ENCODE measurements at regions not wholly inside any gene's neighbourhood (a gene's known extent, or its start where the extent isn't known, plus 50 kb on each side); places are given as distances from the start of the nearest gene placed in this dataset.
"Not testable (repeated sequence)": the region's sequence is repeated elsewhere in the genome, so short reads cannot be mapped to it uniquely, and the experiment has no call there.

DNA sequence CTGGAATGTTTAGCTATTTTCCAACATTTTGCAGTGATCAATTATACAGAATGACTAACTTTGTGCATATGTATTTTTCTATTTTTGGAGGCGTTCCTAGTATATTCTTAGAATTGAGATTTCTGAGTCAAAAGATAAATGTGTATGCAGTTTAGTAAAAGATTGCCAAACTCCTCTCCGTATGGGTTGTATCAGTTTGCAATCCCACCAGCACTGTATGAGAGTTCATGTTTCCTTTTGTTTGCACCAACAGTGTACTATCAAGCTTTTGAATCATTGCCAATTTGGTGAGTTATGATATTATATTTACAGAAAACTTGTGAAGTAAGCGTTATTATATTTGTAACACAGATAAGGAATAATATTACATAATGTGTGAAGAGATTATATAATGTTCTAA lies 658.7 kb downstream of the JRKL start:
- no peak for DNase-seq

DNA sequence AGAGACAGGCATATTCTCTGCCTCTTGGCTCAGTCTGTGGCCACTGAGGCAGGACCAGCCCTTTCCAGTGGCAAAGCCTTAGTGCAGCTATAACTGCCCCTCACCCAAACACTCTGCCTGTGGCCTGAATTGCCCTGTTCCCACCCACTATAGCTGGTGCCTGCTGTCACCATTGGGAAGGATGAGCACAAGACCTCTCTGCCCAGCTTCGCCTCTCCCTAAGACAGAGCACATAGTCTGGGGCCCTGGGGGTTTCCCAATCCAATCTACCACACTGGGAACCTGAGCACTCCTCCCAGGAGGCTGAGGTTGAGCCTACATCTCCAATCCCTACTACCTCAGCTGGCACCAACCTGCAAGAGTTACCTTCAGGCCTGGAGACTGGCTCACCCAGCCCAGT lies 670.4 kb downstream of the JRKL start:
- no peak for DNase-seq

DNA sequence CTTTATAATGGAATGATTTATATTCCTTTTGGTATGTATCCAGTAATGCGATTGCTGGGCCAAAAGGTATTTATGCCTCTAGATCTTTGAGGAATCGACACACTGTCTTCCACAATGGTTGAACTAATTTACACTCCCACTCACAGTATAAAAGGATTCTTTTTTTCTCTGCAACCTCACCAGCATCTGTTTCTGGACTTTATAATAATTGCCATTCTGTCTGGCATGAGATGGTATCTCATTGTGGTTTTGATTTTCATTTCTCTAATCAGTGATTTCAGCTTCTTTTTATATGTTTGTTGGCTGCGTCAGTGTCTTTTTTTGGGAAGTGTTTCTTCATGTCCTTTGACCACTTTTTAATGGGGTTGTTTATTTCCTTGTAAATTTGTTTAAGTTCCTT lies 679.3 kb downstream of the JRKL start:
- DNase-seq, result no peak

DNA sequence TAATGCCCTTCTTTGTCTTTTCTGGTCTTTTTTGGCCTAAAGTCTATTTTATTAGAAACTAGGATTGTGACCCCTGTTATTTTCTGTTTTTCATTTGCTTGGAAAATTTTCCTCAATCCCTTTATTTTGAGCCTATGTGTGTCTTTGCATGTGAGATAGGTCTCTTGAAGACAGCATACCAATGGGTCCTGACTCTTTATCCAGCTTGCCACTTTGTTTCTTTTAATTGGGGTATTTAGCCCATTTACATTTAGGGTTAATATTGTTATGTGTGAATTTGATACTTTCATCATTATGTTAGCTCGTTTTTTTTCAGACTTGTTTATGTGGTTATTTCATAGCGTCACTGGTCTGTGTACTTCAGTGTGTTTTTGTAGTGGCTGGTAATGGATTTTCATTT lies 682.6 kb downstream of the JRKL start:
- DNase-seq, result no peak

DNA sequence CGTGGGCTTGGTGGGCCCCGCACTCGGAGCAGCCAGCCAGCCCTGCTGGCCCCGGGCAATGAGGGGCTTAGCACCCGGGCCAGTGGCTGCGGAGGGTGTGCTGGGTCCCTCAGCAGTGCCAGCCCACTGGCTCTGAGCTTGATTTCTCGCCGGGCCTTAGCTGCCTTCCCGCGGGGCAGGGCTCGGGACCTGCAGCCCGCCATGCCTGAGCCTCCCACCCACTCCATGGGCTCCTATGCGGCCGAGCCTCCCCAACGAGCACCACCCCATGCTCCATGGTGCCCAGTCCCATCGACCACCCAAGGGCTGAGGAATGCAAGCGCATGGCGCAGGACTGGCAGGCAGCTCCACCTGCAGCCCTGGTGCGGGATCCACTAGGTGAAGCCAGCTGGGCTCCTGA lies 686.9 kb downstream of the JRKL start:
- DNase-seq, result not testable (repeated sequence)

DNA sequence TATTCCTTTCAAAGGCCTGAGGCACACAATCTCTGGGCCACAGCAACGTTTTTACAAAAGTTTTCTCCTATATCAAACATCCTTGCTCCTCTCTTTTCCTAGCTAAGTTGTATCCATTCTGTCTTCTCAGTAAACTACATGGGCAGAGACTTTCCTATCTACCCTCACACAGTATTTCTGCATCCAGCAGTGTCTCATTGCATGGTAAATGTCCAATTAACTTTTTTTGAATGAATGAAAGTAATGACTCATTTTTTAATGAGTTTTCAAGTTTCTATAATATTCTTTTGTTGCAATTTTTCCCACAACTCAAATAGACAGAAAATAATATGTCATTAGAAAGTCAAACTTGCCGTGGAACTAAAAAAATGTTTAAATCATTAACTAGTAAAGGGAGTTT lies 688.6 kb downstream of the JRKL start:
- no peak for DNase-seq

DNA sequence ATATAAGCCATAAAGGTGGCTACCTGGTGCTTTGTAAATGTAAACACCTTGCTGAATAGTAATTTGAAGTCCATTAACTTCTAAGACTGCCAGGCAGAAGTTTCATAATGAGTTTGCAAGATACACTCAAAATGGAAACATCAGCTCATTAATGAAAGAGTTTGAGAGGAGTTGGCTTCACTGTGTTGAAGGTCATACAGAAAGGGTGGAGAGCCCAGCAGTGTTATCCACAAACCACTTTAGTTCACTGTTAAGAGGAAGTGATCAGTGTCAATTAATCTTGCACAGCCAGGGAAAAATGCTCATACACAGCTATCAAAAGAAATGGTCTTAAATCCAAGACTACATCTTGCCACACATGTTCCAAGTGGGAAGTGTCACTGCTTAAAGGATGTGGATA lies 689.4 kb downstream of the JRKL start:
- no peak for DNase-seq

DNA sequence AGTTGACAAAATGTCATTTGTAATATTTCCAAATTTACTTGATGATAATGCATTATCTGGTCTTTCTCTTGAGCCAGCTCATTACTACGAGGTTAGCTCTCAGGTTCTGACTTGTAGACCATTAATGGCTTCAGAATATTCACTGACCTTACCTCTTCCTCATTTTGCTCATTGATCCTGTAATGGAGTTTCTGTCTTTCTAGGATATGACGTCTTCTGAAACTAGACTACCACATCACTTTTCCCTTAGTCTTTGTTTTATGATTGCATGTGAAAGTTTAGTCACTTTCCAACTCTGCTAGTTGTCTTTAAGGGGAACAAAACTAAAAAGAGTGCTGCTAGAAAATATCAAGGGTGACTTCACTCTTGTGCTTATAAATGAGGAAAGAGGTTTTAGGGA lies 697.6 kb downstream of the JRKL start:
- DNase-seq, result no peak

DNA sequence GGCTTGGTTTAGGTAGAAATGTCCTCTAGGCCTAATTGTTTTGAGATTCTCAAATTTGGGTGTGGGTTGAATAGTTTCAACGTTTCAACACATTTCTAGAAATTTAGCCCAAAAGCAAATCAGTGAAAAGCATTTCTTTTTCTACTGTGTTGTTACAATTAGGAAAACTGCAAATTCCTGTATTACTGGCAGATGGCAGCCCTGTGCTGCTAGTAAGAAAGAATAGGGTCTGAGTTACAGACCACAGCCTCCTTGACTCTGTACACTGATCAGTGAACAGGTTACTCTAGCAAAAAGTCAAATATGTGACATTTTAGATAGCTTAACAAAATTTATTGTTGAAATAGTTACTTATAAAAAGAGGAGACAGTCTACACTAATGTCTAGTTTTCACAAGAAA lies 703.0 kb downstream of the JRKL start:
- DNase-seq, result no peak

DNA sequence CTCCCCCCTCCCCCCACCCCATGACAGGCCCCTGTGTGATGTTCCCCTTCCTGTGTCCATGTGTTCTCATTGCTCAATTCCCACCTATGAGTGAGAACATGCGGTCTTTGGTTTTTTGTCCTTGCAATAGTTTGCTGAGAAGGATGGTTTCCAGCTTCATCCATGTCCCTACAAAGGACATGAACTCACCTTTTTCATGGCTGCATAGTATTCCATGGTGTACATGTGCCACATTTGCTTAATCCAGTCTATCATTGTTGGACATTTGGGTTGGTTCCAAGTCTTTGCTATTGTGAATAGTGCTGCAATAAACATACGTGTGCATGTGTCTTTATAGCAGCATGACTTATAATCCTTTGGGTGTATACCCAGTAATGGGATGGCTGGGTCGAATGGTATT lies 712.4 kb downstream of the JRKL start:
- not testable (repeated sequence) for DNase-seq

DNA sequence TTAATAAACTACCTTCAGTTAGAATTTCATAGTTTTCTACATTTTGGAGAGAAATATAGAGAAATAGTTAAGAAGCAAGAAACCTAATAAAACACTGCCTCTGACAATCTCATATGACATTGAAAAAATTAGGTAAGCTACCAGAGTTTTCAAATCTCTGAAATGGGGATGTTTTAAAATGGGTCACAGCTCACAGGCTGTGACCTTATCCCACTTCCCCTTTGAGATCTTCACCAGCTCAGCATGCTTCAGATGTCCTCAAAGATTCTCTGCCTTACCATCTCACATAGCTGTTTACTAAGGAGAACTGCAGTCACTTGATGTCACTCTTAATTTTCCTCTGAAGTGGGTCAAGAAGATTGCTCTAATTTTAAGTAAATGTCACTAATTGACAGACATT lies 717.8 kb downstream of the JRKL start:
- DNase-seq, result no peak

DNA sequence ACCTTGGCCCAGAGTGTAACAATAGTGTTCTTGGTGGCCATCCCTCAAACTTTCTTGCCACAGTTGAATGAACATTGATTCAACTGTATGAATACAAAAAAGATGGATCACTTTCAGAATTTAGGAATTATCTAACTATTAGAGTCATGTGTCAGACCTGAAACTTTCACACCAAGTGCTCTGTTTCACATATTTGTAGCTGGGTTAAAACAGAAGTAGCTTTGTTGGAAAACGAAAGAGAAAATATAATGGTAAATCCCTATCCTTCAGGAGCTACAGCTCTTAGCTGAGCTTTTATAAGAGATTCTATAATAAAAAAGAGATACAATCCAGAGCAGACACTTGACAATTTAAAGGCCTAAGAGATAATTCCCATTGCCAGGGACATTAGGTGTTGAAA lies 719.3 kb downstream of the JRKL start:
- DNase-seq, result no peak

DNA sequence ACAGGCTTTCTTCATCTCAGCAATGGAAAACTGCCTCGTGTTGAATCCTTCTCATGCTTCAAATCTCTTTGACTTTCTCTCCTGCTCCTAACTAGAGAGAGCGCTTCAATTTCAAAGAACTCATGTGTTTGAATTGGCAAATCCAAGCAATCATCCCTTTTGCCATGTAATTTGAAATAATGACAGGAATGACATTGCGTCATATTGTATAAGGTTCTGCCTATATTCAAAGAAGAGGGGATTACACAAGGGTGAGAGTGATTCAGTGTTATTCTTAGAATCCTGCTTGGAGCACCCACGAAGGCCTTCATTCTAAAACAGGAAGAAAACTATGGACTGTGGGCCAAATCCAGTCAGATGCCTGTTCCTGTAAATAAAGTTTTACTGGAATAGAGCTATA lies 720.6 kb downstream of the JRKL start:
- DNase-seq, result no peak

DNA sequence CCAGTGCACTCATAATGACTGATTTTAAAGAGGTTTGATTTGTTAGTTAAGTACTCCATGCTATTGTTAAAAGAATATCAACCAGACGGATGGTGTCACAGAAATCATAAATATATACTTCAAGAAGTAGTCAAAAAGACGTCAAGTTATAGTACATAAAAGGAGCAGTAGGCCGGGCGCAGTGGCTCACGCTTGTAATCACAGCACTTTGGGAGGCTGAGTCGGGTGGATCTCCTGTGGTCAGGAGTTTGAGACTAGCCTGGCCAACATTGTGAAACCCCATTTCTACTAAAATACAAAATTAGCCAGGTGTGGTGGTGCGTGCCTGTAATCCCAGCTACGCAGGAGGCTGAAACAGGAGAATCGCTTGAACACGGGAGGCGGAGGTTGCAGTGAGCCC lies 721.7 kb downstream of the JRKL start:
- no peak for DNase-seq

DNA sequence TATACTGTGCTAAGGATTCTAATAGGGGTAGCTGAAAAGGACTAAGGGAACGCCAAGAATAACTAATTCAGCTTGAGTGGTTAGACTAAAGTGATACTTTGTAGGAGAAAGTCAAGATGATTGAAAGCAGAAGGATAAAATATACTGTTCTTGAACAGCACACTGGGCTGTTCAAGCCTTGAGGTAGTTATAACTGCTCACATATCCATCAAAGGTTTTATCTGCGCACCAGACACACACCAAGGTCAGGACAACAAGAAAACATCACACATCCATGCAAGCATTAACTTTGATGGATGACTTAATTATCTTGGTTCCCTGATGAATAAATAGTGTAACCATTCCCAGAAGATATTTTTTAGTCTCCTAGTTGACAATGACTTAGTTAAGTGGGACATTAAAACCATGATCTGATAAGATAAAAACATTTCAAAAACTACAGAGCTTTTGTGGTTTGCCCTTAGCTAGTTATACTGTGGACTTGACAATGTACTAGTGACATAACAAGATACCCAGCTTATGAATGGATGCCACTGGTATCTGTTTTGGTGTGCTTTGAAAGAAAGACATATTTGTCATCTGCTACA lies 728.9 kb downstream of the JRKL start:
- no peak for DNase-seq

DNA sequence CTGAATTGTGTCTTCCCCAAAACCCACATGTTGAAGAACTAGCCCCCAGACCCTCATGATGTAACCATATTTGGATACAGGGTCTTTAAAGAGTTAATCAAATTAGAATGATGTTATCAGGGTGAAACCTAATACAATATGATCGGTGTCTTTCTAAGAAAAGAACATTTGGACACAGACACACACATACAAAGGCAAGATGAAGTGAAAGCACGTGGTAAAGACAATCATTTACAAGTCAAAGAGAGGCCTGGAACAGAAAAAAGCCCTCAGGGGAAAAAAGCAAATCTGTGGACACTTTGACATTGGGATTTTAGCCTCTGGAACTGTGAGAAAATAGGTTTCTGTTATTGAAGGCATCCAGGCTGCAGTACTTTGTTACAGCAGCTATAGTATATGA lies 733.4 kb downstream of the JRKL start:
- no peak for DNase-seq

DNA sequence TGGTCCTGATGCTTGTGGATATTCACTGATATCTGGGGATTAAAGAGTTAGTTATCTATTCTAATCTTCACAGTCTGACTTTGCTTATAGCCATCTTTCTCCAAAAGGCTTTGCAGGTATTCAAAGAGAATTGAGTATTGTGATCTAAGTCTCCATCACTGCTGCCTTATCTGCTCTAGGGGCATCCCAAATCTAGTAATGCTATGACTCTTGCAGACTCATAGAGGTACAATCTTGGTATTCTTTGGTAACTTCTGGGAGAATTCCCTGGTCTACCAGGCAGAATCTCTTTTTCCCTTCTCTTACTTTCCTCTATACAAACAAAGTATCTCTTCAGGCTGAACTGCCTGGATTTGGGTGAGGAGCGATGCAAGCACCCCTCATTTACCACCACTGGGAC lies 746.3 kb downstream of the JRKL start:
- DNase-seq, result no peak

DNA sequence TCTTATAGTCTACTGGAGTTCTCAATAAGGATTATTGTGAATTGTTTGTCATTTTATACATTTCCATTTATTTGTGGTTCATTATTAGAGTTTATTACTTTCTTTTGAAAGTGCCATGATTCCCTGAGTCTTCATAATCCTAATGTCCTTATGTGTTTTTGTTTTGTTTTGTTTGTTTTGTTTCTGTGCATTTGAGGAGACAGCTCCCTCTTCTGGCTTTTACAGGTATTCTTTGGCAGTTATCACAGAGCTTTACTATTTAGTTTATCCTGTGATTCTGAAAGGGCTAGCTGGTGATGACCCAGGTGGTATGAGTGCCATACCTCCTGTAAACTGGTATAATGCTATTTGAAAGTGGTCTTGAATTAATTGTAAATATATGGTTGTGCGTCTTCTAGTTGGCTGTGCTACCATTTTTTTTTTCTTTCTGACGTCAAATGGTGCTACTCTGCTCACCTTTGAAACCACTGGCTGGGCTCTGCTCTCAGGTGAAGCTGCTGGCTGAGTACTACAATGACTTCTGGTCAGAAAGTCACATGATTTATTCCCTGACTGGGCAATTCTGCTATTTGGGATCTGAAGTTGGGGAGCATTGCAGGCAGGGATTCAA lies 751.2 kb downstream of the JRKL start:
- no peak for DNase-seq

DNA sequence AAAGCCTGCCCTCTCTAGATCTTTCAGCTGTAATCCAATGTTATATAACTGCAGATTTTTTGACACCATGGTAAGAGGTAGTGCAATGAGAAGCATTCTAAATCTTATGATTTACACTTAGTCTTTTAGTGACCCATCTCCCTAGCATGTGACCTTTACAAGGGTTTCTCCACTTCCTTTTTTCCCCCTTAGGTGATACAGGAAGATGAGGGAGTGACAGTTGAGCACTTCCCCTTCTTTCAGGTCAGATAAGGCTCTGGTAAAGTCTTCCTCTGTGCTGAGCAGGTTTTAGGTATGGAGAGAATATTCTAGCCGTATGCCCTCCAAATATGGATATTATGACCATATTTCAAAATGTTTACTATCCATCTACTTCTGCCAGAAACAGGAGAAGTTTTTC lies 753.6 kb downstream of the JRKL start:
- no peak for DNase-seq

DNA sequence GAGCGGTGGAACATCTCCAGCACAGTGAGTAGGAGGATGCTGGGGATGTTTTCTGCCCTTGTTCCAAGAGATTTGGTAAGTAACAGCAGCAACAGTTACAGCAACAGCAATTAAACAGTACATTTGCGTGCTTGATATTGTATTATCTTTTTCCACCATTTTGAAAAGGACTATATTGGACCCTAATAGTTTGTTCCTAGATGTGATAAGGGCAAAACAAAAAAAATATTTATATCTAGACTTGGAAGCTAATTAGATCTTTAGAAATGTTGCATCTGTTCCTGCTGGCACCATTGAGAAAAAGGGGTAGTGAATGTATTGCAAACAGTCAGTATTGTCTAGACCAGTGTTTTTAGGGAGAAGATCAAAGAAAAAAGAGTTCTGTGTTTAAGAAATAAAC lies 759.9 kb downstream of the JRKL start:
- no peak for DNase-seq

DNA sequence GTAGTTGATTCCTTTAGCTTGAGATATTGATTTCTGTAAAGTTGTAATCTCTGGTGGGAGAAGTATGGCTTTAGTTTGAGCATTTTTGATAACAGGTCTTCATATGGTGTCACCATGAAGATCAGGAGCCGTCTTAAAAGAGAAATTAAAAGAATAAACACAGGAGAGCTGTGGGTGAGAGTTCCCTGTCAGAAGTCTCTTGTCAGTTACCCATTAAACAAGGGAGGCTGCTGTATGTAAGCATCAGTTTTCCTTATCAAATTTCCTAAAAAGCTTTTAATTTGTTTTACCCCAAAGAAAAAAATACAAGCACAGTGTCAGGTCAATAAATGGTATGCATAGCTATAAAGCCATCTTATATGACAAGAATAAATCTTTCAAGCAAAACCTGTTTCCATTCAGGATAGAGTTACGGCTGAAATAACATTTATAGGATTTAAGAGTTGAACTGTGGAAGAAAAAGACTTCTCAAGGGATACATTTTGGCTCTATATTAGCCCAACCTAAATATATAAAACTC lies 767.5 kb downstream of the JRKL start:
- DNase-seq, result no peak

DNA sequence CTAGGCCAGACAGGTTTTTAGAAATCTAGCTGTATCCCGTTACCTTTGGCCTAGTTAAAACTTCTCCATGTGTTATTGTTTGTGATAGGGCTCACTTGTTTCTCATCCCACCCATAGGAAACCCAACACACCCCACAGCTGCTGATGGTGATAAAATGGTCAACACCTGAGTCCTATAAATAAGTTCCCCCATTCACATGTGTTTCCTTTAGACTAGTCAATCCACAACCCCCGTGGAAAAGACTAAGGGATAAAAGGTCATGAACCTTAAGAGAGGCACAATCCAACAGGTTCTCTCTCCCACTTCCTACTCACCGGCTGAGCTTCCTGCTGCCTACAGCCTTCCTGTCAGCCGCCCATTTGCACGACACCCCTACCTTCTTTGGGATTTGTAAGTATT lies 768.4 kb downstream of the JRKL start:
- no peak for DNase-seq

DNA sequence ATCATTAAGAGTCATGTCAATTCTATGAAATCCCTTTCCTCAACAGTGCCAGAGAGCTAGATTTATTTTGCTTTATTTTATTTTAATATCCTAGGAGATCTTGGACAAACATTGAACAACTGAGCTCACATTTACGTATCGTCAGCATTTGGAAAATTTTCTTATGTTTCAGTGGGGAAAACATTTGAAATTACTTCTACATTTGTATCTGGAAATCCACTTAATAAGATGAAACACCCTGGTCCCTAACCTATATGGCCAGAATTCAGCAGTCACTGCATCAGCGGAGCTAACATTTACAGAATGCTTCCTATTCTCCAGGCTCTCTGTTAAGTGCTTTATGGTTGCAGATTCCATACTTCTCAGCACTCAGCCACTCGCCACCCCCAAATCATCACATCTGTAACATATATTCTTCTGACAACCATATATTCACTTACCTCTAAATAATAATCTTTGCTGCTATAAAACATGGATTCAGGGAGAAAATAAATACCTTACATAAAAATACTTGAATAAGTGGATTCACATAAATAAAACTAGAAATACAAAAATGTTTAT lies 773.9 kb downstream of the JRKL start:
- peak; percentile 45 for DNase-seq

DNA sequence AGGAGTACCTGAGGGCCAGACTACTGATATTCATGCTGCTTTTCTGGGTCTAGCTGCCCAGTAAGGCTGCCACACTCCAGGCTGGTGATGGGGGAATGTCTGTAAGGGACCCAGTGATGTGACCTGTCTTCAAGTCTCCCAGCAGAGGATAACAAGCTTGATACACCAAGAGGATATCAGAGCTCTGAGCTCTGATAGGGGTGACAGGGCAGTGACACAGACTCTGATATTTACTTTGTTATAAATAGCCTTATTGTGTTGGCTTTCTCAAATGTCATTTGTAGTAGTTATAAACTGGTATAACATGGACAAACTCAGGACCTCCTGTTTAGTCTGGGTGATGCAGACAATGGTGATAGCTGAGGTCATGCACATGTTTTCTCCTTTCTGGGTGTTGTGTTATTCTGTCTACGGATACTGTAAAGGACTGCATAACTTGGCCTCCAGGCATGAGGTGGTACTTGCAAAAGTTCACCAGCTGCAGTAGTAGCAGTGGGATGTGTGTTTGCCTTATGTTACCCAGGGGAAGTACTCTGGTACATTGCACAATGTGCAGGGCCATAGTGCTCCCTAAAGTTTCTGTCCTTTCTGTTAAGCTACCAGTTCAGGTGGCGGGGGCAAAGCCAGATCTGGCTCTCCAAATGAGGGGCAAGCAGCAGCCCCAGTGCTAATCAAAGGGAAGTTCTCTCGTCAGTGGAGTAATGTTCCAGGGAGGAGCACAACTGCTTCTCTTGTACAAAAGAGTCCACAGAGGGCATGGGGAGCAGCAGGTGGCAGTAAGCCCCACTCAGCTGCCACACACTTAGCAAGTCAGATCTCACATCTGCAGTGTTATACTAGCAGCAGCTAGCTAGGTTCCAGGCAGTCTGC lies 812.2 kb downstream of the JRKL start:
- DNase-seq, result peak; percentile 24
